ENCODE measurements at regions not wholly inside any gene's neighbourhood (a gene's known extent, or its start where the extent isn't known, plus 50 kb on each side); places are given as distances from the start of the nearest gene placed in this dataset.

DNA sequence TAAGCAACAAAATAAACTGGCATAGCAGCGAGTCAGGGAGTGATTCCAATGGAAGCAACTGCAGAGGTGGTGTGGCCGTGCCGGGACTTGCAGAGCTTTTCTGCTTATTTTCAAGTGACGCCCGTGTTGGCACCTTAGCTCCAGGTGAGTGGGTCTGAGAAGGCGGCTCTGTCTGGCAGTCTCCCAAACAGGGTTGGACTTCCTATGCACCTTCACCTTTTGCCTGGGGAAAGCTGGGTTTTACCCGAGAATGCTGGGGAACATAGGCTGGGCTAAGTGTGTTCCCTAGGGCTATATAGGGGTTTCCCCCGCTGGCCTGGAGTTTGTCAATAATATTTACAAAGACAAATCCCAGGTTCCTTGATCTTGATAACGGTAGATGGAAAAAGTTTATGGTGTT, 179.9 kb upstream of the TBL1XR1 start:
- H3K4me3 Mint-ChIP-seq, result no peak overlapping the region
- H3K27ac Mint-ChIP-seq, result no peak overlapping the region
- no peaks in the 10 kb centered on the region for H3K27me3 ChIP-seq (replicated peaks in 1 of 4; ENCODE audit: control extremely low read depth in 1 of 4, control insufficient read depth in 3 of 4, insufficient read depth in 4 of 4, low read length in 3 of 4)
- 90% methylated on average over 3 of the region's 9 CpGs for WGBS (ENCODE audit: insufficient coverage)
- no peaks in the 10 kb centered on the region for H3K27me3 Mint-ChIP-seq
- no peaks in the 10 kb centered on the region for H4K20me1 ChIP-seq (ENCODE audit: control insufficient read depth, insufficient read depth, low read length, poor library complexity, severe bottlenecking)
- H3K79me2 ChIP-seq (ENCODE audit: control insufficient read depth, insufficient read depth, low read length), result no peaks in the 10 kb centered on the region
- no peaks in the 10 kb centered on the region for H3K36me3 ChIP-seq (replicated peaks in 1 of 2; ENCODE audit: control extremely low read depth in 1 of 2, control insufficient read depth in 1 of 2, extremely low read depth in 1 of 2, insufficient read depth in 2 of 2, low read length in 1 of 2)
- no peak overlapping the region for H3K4me3 ChIP-seq (ENCODE audit: control extremely low read depth in 1 of 5, extremely low read depth in 1 of 5, insufficient read depth in 1 of 5, low read depth in 2 of 5, low read length in 4 of 5)
- no peak overlapping the region for H3K4me2 ChIP-seq (replicated peaks; ENCODE audit: low read depth, low read length, poor library complexity, severe bottlenecking)
- intact Hi-C loops (cut with micrococcal nuclease), result loop anchor here (5.0 kb wide), 1 partner anchor 180 kb away; the partner anchor contains the start of gene TBL1XR1
- ATAC-seq (ENCODE audit: low read depth) (no peak), DNase-seq (no peak)
- ChIA-PET POLR2A (interaction anchor here (0.6 kb wide), 1 partner anchor 27 kb away, joined by 11 read pairs; no protein-coding TSS in a partner anchor), CTCF (interaction anchor here (0.9 to 4.0 kb wide), 2 partner anchors 16 to 326 kb away, joined by 3 to 35 read pairs; no protein-coding TSS in a partner anchor)
- no peak overlapping the region for H3K9ac ChIP-seq (ENCODE audit: low read length)
- H3K9me3 Mint-ChIP-seq (ENCODE audit: insufficient read depth), result no peaks in the 10 kb centered on the region
- peaks cover 0 to 5% (median 2%) of the 10 kb centered on the region in 3 donors for H3K9me3 ChIP-seq (ENCODE audit: control extremely low read depth in 1 of 3, control insufficient read depth in 2 of 3, insufficient read depth in 1 of 3, low read length in 2 of 3)
- no peak overlapping the region for H2AFZ ChIP-seq (ENCODE audit: insufficient read depth, low read depth, low read length, poor library complexity, severe bottlenecking)
- TF ChIP-seq EZH2 (IDR thresholded peaks at IDR 0.05; ENCODE audit: borderline replicate concordance, insufficient read depth, low read depth, low read length, poor library complexity, severe bottlenecking), result no peak
- TF ChIP-seq, protein P1, sequence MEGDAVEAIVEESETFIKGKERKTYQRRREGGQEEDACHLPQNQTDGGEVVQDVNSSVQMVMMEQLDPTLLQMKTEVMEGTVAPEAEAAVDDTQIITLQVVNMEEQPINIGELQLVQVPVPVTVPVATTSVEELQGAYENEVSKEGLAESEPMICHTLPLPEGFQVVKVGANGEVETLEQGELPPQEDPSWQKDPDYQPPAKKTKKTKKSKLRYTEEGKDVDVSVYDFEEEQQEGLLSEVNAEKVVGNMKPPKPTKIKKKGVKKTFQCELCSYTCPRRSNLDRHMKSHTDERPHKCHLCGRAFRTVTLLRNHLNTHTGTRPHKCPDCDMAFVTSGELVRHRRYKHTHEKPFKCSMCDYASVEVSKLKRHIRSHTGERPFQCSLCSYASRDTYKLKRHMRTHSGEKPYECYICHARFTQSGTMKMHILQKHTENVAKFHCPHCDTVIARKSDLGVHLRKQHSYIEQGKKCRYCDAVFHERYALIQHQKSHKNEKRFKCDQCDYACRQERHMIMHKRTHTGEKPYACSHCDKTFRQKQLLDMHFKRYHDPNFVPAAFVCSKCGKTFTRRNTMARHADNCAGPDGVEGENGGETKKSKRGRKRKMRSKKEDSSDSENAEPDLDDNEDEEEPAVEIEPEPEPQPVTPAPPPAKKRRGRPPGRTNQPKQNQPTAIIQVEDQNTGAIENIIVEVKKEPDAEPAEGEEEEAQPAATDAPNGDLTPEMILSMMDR (IDR thresholded peaks at IDR 0.05), result no peak
- H3K27ac ChIP-seq (ENCODE audit: low read length in 2 of 2), result no peak overlapping the region
- H3K4me1 ChIP-seq (ENCODE audit: control insufficient read depth in 2 of 2, insufficient read depth in 2 of 2, low read length in 2 of 2), result peaks cover 22% of the 10 kb centered on the region in 2 donors
- peaks cover 40% of the 10 kb centered on the region for H3K4me1 Mint-ChIP-seq

- ATAC-seq (ENCODE audit: low read depth) (peak; percentile 43), DNase-seq (peak; percentile 70)
- no peaks in the 10 kb centered on the region for H3K9me3 Mint-ChIP-seq (ENCODE audit: insufficient read depth)
- no peaks in the 10 kb centered on the region for H3K27me3 Mint-ChIP-seq
- H3K4me3 ChIP-seq (ENCODE audit: control extremely low read depth in 1 of 5, extremely low read depth in 1 of 5, insufficient read depth in 1 of 5, low read depth in 2 of 5, low read length in 4 of 5), result no peak overlapping the region
- 94% methylated on average over 2 of the region's 7 CpGs for WGBS (ENCODE audit: insufficient coverage)
- H4K20me1 ChIP-seq (ENCODE audit: control insufficient read depth, insufficient read depth, low read length, poor library complexity, severe bottlenecking), result no peaks in the 10 kb centered on the region
- H3K27ac Mint-ChIP-seq, result peak overlapping the region; percentile 47
- peaks cover 0 to 5% (median 2%) of the 10 kb centered on the region in 3 donors for H3K9me3 ChIP-seq (ENCODE audit: control extremely low read depth in 1 of 3, control insufficient read depth in 2 of 3, insufficient read depth in 1 of 3, low read length in 2 of 3)
- H3K4me1 ChIP-seq (ENCODE audit: control insufficient read depth in 2 of 2, insufficient read depth in 2 of 2, low read length in 2 of 2), result peaks cover 22% of the 10 kb centered on the region in 2 donors
- TF ChIP-seq, protein P1 (IDR thresholded peaks at IDR 0.05), result no peak
- TF ChIP-seq EZH2 (IDR thresholded peaks at IDR 0.05; ENCODE audit: borderline replicate concordance, insufficient read depth, low read depth, low read length, poor library complexity, severe bottlenecking), result no peak
- POLR2A ChIA-PET, result no interaction called here
- no peak overlapping the region for H3K9ac ChIP-seq (ENCODE audit: low read length)
- H3K79me2 ChIP-seq (ENCODE audit: control insufficient read depth, insufficient read depth, low read length), result no peaks in the 10 kb centered on the region
- intact Hi-C loops (cut with micrococcal nuclease), result loop anchor here (5.0 kb wide), 1 partner anchor 181 kb away; the partner anchor contains the start of gene TBL1XR1
- peak overlapping the region; percentile 59 for H3K4me3 Mint-ChIP-seq
- peak overlapping the region; percentile 21 for H3K4me2 ChIP-seq (replicated peaks; ENCODE audit: low read depth, low read length, poor library complexity, severe bottlenecking)
- no peak overlapping the region for H3K27ac ChIP-seq (ENCODE audit: low read length in 2 of 2)
- no peaks in the 10 kb centered on the region for H3K27me3 ChIP-seq (replicated peaks in 1 of 4; ENCODE audit: control extremely low read depth in 1 of 4, control insufficient read depth in 3 of 4, insufficient read depth in 4 of 4, low read length in 3 of 4)
- CTCF ChIA-PET, result interaction anchor here (4.0 kb wide), 1 partner anchor 327 kb away, joined by 35 read pairs; no protein-coding TSS in a partner anchor
- peaks cover 40% of the 10 kb centered on the region for H3K4me1 Mint-ChIP-seq
- H3K36me3 ChIP-seq (replicated peaks in 1 of 2; ENCODE audit: control extremely low read depth in 1 of 2, control insufficient read depth in 1 of 2, extremely low read depth in 1 of 2, insufficient read depth in 2 of 2, low read length in 1 of 2), result no peaks in the 10 kb centered on the region
- peak overlapping the region; percentile 23 for H2AFZ ChIP-seq (ENCODE audit: insufficient read depth, low read depth, low read length, poor library complexity, severe bottlenecking)
Measured at GRCh38 chr3:177378168-177378567, 180.9 kb upstream of the TBL1XR1 start.
